CD4-positive, alpha-beta T cell treated with Interleukin-2 at 100 ng/mL for 4 hours (primary cell): ENCODE measurements at regions not wholly inside any gene's neighbourhood (a gene's known extent, or its start where the extent isn't known, plus 50 kb on each side); places are given as distances from the start of the nearest gene placed in this dataset.
"Not testable (repeated sequence)": the region's sequence is repeated elsewhere in the genome, so short reads cannot be mapped to it uniquely, and the experiment has no call there.

Experiments used
- DNase-seq: peaks from one replicate; pipeline ENCODE4 v3.0.0-alpha.2; 2020; ENCODE audit warnings: low spot score

GRCh38 chr4:85165808-85166207 is 199.3 kb upstream of the WDFY3 start:
- no peak for DNase-seq

GRCh38 chr4:85166318-85166717 is 199.8 kb upstream of the WDFY3 start:
- DNase-seq = no peak

GRCh38 chr4:85168234-85168834 is 201.8 kb upstream of the WDFY3 start:
- no peak for DNase-seq

- no peak for DNase-seq
Measured at GRCh38 chr4:85170241-85170640, 203.8 kb upstream of the WDFY3 start.

GRCh38 chr4:85175190-85175589 is 208.7 kb upstream of the WDFY3 start:
- DNase-seq = no peak

GRCh38 chr4:85177092-85177491 is 210.6 kb upstream of the WDFY3 start:
- DNase-seq = no peak

- DNase-seq = no peak
Measured at GRCh38 chr4:85177679-85178078, 211.2 kb upstream of the WDFY3 start.

- DNase-seq = no peak
Measured at GRCh38 chr4:85180533-85180932, 214.0 kb upstream of the WDFY3 start.

GRCh38 chr4:85187106-85187505 is 220.6 kb upstream of the WDFY3 start:
- DNase-seq = no peak

- not testable (repeated sequence) for DNase-seq
Measured at GRCh38 chr4:85196015-85196414, 229.5 kb upstream of the WDFY3 start.

- no peak for DNase-seq
Measured at GRCh38 chr4:85200106-85200505, 233.6 kb upstream of the WDFY3 start.

- no peak for DNase-seq
Measured at GRCh38 chr4:85209161-85209560, 242.7 kb upstream of the WDFY3 start.

GRCh38 chr4:85210353-85210752 is 243.9 kb upstream of the WDFY3 start:
- no peak for DNase-seq

- DNase-seq = not testable (repeated sequence)
Measured at GRCh38 chr4:85216571-85216970, 250.1 kb upstream of the WDFY3 start.

- DNase-seq = no peak
Measured at GRCh38 chr4:85218756-85219155, 252.3 kb upstream of the WDFY3 start.

GRCh38 chr4:85221606-85222005 is 253.3 kb upstream of the ARHGAP24 start:
- no peak for DNase-seq

GRCh38 chr4:85222561-85222960 is 252.4 kb upstream of the ARHGAP24 start:
- no peak for DNase-seq

- DNase-seq = no peak
Measured at GRCh38 chr4:85228264-85228663, 246.7 kb upstream of the ARHGAP24 start.

- no peak for DNase-seq
Measured at GRCh38 chr4:85233516-85233915, 241.4 kb upstream of the ARHGAP24 start.

- no peak for DNase-seq
Measured at GRCh38 chr4:85243857-85244256, 231.1 kb upstream of the ARHGAP24 start.

- no peak for DNase-seq
Measured at GRCh38 chr4:85244638-85245037, 230.3 kb upstream of the ARHGAP24 start.

- DNase-seq = no peak
Measured at GRCh38 chr4:85246055-85246454, 228.9 kb upstream of the ARHGAP24 start.

GRCh38 chr4:85250852-85251251 is 224.1 kb upstream of the ARHGAP24 start:
- no peak for DNase-seq

- DNase-seq = no peak
Measured at GRCh38 chr4:85257817-85258370, 217.1 kb upstream of the ARHGAP24 start.
